GM19238 (cell line): ENCODE measurements at regions not wholly inside any gene's neighbourhood (a gene's known extent, or its start where the extent isn't known, plus 50 kb on each side); places are given as distances from the start of the nearest gene placed in this dataset.
"Not testable (repeated sequence)": the region's sequence is repeated elsewhere in the genome, so short reads cannot be mapped to it uniquely, and the experiment has no call there.

ENCODE experiments used
- DNase-seq: peaks from one replicate; pipeline ENCODE4 v3.0.0; 2011; ENCODE audit warnings: low spot score; ENCODE audit not compliant: insufficient read length

DNA sequence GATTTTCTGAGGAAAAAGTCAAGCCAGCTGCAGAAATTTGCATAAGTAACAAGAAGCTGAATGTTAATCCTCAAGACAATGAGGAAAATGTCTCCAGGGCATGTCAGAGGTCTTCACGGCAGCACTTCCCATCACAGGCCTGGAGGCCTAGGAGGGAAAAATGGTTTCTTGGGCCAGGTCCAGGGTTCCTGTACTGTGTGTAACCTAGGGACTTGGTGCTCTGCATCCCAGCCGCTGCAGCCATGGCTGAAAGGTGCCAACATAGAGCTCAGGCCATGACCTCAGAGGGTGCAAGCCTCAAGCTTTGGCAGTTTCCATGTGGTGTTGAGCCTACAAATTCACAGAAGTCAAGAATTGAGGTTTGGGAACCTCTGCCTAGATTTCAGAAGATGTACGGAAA is 144.1 kb downstream of the AKR1D1 start:
- not testable (repeated sequence) for DNase-seq

GRCh38 chr7:138221388-138221787 is 145.1 kb downstream of the AKR1D1 start:
- not testable (repeated sequence) for DNase-seq

- no peak for DNase-seq
Measured at GRCh38 chr7:138223402-138223879, 147.2 kb downstream of the AKR1D1 start.

DNA sequence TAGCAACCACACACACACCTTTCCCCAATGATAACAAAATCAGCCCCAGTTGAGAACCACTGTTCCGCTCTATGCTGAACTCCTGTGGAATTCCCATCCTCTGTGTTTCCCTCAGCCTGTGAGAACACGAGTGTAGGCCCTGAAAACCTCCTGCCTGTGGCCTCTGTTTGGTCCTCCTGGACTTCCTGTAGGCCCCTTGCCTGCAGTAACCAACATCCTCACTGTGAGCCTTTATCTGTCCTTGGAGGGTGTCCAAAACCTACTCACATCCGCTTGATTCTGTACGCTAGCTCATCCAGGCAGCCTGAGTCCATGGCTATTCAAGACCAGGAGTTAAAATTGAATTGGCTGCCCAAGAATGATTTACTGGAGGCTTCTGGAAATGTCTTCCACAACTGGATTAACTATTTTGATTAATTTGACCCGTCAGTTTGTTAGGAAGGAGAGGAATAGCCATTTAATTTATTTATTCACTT is 149.8 kb downstream of the AKR1D1 start:
- no peak for DNase-seq

- DNase-seq = no peak
Measured at GRCh38 chr7:138226745-138227279, 150.6 kb downstream of the AKR1D1 start.

DNA sequence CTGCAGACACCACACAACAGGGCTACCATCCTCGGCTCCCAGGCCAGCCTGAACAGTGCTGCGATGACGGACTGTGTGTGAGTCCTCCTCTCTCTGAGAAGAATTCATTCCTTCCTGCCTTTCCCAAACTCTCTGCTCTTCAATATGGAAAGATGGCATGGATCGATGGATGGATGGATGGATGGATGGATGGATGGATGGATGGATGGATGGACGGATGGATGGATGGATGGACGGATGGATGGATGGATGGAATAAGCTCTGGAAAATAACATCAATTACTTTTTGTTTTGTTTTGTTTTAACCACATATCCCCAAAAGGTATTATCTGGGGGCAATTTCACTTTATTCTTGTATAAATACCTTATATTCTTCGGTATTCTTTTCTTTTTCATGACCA is 151.9 kb downstream of the AKR1D1 start:
- DNase-seq = no peak

DNA sequence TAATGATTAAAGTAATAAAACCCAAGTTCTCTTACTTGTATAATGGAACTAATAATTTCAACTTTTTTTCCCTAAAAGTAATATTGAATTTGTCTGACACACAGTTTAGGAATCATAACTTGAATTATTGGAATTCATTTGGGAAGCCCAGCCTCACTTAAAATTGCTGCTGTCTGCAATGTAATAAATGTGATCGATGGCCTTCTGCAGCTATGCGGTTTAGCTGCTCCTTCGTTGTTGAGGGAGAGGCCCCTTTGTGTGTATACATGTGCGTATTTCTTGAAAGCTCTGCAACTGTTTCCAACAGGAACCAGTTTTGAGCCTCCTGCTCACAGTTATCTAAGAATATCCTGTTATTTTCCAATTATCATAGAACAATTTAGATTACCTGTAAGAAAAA is 152.5 kb downstream of the AKR1D1 start:
- no peak for DNase-seq

DNA sequence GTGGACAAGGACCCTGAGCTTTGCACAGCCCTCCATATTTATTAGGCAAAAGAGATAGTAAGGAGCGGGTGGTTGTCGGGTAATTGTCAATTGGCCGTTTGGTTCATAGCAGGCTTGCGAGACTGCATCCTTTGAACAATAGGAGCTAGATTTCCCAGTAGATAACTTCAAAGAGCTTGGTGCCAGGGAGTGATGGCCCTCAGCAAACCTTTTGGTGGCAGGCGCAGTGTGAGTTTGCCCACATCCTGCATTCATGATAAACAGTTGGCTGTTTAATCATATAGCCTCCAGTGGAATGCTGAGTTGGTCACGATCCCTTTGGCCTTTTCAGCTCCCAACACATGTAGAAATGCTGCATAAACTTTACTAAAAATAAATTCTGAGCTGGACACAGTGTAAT is 156.9 kb downstream of the AKR1D1 start:
- no peak for DNase-seq

- no peak for DNase-seq
Measured at GRCh38 chr7:138235207-138235606, 158.9 kb downstream of the AKR1D1 start.

- DNase-seq = no peak
Measured at GRCh38 chr7:138237995-138238394, 161.7 kb downstream of the AKR1D1 start.

- DNase-seq = no peak
Measured at GRCh38 chr7:138238734-138239659, 162.7 kb downstream of the AKR1D1 start.

- no peak for DNase-seq
Measured at GRCh38 chr7:138243430-138243829, 167.2 kb downstream of the AKR1D1 start.

DNA sequence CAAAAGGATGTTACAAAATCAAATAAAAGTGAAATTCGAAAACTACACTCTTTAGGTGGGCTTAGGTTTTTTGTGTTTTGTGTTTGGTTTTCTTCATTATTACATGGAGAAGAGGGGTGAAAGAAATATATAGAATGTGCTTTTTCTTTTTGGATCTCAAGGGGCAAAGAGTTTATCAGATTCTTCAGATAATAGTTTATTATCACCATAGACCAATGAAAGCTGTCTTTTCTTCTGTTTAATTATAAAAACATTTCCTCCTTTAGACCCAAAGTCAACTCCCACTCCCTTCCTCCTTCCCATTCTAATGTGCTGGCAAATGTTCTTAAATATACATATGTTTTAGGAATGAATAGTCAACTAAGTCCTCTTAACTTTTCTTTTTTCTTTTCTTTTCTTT is 167.6 kb downstream of the AKR1D1 start:
- no peak for DNase-seq

DNA sequence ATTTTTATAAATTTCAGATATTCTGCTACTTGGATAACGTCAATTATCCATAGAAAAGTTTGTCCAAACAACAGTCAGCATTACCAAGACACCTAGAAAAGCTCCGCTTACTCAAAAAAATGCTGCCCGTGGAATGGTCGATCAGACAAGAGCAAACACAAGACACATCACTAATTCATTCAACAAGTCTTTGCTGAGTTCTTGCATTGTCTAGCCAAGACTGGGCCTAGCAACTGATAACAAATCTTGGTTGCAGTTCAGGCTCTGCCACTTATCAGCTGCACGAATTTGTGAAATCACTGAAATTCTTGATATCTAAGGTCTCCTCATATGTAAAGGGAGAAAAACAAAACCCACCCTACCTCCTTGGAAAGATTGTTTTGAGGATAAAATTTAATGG is 168.3 kb downstream of the AKR1D1 start:
- DNase-seq = no peak

DNA sequence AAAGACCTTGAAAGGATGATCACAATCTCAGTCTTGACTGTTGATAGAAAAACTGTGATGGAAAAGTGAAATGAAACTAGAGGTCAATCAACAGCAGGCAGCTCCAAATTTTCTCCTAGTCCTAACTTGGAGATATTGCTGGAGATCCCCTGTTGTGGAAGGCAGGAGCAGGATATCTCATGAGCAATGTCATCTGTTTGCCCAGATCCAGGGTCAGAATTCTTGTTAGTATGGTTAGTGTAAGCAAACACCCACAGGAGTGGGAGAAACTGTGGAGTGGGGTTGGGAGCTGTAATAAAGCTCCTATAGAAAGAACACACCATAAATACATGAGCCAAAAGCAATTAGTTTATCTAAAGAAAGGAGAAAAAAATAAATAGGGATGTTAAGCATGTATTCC is 169.0 kb downstream of the AKR1D1 start:
- DNase-seq = no peak

DNA sequence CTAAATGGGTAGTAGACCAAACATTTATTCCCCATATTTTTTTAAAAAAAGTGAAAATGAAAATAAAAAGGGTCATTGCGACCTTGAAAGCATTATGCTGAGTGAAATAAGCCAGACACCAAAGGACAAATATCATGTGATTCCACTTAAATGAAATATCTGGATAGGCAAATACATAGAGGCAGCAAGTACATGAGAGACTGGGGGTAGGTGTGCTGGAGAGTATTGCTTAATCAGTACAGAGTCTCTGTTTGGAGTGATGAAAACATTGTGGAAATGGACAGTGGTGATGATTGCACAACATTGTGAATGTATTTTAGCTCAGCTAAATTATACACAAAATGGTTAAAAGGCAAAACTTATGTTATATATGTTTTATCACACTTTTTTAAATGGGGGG is 169.4 kb downstream of the AKR1D1 start:
- DNase-seq = no peak

- no peak for DNase-seq
Measured at GRCh38 chr7:138246428-138246827, 170.2 kb downstream of the AKR1D1 start.

DNA sequence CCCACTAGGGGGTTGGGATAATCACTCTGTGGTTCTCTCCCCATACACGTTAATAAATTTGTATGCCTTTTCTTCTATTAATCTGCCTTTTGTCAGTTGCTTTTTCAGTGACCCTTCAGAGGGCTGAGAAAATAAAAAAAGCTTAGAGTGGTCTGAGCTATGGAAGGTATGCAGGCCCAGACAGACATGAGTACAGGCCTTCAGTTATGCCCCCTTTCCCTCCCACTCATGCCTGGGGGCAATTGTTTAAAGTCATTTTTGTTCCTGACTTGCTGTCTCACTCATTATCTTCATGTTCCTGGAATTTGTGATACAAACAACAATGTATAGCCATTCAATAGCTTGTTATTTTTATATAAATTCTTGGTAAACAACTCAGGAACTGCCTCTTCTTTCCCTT is 170.8 kb downstream of the AKR1D1 start:
- no peak for DNase-seq

DNA sequence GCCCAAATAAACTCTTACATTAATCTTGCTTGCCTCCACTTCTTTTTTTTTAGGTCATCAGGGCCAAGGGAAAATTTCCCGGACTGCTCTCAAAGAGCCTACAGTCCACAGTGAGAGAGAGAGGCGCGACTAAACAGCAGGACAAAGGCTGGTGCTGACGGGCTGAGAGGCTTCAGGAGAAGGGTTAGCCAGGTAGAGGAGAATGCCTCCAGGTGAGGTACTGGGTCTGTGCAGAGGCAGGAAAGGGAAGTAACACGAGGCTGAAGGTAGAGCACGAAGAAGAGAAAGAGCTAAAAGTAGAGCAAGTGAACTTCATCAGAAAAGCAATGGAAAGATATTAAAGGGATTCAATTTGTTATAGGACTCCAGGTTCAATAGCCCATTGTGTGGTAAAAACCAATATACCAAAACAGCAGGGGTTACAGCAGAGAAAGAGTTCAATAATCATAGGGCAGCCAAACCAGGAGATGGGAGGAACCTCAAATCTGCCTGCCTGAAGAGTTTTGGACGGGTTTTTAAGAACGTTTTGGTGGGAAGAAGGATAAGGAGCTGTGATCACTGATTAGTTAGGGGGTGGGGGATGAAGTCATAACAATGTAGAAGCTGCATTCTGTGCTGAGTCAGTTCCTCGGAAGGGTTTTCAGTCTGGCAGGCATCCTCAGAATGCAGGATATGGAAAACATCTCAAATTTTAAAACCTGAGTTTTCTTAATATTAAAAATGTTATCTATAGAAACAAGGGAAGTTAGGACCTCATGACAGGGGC is 171.5 kb downstream of the AKR1D1 start:
- DNase-seq = no peak

DNA sequence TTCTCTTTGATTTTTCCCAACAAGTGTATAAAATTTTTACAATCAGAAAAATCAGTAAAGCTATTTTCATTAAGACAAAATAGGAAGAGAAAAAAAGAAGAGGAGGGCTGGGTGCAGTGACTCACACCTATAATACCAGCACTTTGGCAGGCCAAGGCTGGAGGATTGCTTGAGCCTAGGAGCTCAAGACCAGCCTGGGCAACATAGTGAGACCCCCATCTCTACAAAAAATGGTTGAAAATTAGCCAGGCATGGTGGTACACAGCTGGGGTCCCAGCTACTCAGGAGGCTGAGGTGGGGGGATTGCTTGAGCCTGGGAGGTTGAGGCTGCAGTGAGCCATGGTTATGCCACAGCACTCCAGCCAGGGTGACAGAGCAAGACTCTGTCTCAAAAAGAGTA is 172.3 kb downstream of the AKR1D1 start:
- no peak for DNase-seq

GRCh38 chr7:138249975-138250374 is 173.7 kb downstream of the AKR1D1 start:
- no peak for DNase-seq

- not testable (repeated sequence) for DNase-seq
Measured at GRCh38 chr7:138252666-138253065, 176.4 kb downstream of the AKR1D1 start.
